HG03103 (cell line): ENCODE measurements at regions not wholly inside any gene's neighbourhood (a gene's known extent, or its start where the extent isn't known, plus 50 kb on each side); places are given as distances from the start of the nearest gene placed in this dataset.

ENCODE experiments used
- ATAC-seq: cut with Tn5 transposase; IDR thresholded peaks from one replicate; pipeline ENCODE4 v1.9.1; 2021; ENCODE audit warnings: low read depth; ENCODE audit not compliant: unreplicated experiment

- ATAC-seq: no peak
These were observed 65.6 kb upstream of the POLG start for GRCh38 chr15:89400116-89400781.

DNA sequence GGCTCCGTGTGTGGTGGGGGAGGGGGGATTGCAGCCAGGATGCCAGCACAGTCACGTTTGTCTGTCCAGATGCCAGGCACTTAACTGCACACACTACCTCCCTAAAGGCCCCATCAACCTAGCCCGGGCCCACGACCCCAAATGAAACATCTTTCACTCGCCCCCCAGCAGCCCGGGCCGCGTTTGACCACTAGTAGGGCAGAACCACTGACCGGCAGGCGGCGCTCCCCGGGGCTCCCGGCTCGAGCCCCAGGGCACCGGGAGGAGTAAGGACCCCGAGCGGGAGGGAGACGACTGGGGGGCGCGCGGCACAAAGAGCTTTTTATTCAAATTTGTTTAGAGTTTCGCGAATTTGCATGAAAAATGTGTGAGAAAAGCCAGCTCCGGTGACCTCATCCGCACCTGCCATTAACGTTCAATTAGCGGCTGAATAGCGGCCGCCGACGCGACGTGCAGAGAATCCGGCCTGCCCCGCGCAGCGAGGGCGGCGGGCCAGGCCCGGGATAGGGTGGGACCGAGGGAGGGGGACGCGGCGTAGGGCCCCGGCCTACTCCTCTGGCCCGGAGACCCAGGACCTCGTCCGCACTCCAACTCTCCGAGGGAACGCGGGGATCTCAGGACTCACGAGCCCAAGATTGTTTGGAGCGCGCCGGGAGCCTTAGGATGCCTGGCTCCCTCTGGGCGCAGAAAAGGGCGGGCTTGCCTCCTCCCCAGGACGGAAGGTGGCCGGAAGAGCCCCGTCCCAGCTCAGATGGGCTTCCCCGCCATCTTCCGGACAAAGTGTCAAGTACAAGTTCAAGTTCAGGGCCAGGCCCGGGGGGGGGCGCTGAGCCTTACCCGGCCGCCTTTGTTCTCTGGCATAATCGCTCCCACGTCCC lies 64.9 kb upstream of the POLG start:
- peak; percentile 44 for ATAC-seq

DNA sequence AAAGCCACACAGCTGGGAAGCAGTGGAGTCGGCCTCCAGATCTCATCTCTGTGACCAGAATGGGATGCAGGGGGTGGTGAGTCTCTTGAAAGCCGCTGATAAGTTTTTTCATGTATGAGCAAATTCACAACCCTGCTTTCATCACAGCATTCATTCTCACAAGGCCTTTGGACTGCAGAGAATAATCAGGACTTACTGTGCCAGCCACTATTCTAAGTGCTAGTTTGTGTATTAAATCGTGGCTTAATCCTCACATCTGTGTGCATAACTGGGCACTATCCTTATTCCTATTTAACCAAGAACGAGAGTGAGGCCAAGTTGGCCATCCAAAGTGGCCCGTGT lies 64.2 kb upstream of the POLG start:
- no peak for ATAC-seq

DNA sequence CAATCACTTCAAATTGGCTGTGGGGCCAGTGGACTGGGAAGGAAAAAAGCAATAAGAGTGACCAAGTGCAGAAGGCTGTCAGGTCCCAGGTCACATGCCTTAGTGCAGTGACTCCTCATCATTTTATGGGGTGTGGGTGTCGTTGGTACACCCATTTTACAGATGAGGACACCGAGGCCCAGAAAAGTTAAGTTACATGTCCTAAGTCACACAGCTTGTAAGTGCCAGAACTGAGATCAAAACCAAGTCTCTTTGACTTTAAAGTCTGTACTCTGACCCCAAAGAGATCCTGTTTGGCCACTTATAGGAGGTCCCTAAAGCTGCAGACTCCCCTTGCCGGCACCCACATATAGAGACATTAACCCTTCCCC lies 63.0 kb upstream of the POLG start:
- no peak for ATAC-seq

- ATAC-seq: no peak
These were observed 62.4 kb upstream of the POLG start for GRCh38 chr15:89396723-89397652.

- ATAC-seq: no peak
These were observed 61.4 kb upstream of the POLG start for GRCh38 chr15:89395996-89396395.

DNA sequence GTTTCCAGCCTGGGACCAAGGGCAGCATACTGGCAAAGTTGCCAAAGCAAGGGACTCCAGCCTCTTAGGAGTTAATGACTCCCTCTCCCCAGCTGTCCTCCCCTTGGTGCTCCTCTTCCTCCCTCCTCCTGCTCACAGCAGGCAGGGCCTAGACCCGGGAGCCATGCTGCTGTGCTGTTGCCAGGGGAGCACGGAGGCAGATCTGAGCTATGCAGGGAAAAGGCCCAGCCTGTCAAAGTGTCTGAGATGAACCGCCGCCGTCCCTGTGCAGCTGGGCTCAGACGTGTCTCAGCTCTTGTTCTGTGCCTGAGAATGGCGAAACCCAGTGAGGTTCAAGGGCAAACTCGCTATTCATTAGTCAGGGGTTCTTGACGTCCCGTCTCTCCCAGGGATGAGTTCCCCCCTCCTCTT lies 60.8 kb upstream of the POLG start:
- ATAC-seq: no peak

DNA sequence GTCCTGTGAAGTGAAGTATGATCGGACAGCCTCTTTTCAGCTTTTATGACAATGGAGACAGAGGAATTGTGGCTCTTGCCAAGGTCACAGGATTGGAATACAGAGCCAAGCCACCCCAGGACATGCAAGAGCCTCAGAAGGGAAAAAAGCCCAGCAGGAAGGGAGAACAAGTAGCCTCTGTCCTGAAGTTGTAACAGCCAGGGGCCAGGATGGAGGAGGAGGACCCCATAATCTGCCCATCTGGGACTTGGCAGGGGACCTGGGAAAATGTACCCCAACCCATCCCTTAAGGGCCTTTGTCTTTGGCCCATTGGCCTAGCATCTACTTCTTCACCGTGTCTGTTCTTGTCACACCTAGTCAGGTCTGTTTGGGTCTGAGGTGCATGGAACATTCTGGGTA lies 60.4 kb upstream of the POLG start:
- ATAC-seq: no peak

DNA sequence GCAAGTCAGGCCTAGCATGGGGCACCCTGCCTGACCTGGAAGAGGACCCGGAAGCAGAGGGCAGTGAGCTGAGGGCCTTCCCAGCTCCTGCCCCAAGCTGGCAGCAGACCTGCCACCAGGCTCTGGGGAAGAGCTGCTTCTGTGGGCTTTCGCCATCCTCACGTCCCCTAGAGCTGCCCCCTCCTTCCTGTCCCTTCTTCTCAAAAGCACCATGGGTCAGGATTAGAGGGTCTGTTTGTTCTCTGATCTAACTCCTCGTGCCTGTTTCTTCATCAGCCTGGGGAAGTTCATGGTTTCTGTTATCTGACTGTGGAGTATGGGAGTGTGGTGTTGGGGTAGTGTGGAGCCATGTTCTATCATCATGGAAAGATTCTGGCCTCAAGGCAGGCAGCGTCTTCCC lies 58.4 kb upstream of the POLG start:
- ATAC-seq: no peak

GRCh38 chr15:89391685-89392257 lies 57.1 kb upstream of the POLG start:
- ATAC-seq: no peak

- no peak for ATAC-seq
These were observed 55.4 kb upstream of the POLG start for GRCh38 chr15:89389841-89390603.

GRCh38 chr15:89387140-89387903 lies 52.7 kb upstream of the POLG start:
- ATAC-seq: no peak

GRCh38 chr15:89385596-89386331 lies 51.1 kb upstream of the POLG start:
- ATAC-seq: no peak
